Dermis microvascular lymphatic vessel endothelial cell (primary cell): ENCODE measurements at regions not wholly inside any gene's neighbourhood (a gene's known extent, or its start where the extent isn't known, plus 50 kb on each side); places are given as distances from the start of the nearest gene placed in this dataset.

ENCODE experiments used
- DNase-seq, 2 donors: peaks; one replicate each; pipeline versions ENCODE4 v3.0.0 to v3.0.0-alpha.2; 2010; ENCODE audit warnings: low read depth in 2 of 2

DNA sequence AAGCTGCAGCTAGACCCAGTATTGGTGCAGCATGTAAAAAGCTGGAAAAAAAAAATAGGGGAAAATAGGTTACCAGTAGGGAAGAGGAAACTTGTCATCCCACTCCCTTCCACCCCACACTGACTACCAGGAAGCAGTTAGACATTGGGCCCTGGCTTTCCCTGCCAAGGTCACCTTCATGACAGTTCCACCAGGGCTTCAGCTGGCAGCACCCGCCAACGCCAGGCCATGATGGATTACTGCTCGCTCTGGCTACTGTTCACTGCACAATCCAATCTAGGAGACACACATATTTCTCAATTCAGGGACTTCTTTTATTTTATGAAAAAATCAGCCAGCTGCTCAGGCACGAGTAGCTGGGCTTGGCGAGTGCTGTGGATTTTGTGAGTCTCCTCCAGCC is 127.7 kb downstream of the DMRTA2 start:
- no peak for DNase-seq

DNA sequence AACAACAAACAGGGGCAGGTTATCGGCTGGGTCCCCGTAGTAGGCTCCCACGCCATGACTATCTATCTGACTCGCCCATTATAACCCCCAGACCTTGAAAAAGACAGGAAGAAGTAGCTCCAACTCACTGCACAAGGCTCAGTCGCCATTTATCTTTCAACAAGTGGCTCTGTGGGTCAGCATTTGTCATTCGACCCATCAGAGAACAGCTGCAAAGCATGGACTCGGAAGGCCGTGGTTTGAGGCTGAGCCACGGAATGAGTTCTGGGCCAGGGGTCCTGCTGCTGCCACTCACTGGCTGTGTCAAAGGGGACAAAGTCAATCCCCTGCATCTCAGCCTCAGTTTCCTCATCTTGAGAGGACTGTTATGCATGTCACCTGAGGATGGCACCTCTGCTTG is 131.0 kb downstream of the DMRTA2 start:
- DNase-seq, result no peak

DNA sequence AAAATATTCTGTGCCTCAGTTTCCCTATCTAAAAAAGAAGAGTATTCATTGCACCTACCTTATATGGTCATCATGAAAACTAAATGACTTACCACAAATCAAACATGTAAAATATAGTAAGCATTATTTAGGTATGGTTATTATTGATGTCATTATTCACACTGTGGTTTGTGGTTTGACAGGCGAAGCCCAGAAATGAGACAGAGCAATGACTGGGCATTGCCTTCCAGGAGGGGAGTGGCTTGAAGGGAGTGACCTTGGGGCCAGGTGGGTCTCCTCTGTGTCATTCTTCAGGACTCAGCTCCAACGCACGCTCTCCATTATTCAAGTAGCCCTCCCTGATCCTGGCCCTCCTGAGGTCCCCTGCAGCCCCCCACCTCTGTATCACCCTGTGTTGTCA is 133.7 kb downstream of the DMRTA2 start:
- DNase-seq, result no peak

DNA sequence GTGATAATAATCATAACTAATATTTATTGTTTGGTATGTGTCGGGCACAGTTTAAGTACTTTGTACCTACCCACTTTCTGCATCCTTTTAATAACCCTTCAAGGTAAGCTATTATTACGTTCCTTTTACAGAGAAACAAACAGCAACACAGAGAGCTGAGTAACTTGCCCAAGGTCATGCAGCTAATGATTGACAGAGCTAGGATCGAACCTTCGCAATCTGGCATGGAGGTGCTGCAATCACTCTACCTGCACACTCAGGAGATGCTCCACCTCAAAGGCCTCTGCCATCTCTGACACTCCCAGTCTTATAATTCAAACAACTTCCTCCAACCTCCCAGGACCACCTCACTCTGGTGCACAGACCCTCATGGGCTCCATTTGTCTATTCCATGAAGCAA is 137.2 kb downstream of the DMRTA2 start:
- DNase-seq, result no peak

DNA sequence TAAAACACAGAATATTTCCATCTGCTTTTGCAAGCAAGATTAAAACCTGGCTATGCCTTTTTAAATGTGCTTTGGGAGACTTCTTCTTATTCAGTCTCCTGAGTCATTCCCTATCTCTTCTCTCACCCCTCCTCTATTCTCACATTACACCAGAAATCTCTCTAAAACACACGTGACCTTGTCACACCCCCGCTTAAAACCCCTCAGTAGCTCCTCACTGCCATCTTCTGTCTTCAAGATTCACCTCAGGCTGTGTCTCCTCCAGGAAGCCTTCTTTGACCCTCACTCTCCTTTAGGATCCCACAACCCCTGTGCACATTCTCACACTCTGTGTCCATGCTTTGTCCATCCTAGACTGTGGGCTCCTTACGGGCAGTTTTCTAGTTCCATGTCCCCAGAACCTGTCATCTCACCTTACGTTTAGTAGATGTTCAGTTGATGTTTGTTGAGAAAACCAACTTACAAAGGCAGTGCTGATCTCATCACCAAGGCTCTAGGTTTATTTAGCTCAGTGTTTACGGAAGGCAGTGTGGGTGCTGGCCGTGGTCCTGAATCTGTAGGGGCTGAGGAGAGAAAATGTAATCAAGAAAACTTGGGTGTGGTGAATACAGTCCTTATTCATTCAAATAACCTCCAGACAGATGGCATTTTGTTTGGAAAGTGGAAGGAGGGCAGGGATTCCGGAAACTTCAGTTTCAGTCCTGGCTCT is 143.5 kb downstream of the DMRTA2 start:
- peak in 1 of 2 donors; percentile 7 for DNase-seq

DNA sequence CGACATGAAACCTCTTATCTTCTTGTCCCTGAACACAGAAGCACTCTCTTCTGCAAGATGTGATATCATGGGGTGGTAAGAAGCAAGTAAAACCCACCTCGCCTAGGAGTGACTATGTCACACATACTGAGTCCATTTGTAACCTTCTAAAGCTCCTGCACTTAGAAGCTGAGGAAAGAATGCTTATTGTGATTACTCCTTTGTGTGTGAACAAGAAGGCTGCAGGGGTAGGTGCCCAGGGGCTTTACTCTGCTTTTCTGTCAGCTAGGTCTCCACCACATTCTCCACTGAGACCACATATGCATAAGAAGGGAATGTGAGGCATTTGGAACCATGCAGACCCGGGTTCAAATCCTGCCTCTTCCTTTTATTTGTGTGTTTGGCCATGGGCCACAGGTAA is 144.3 kb downstream of the DMRTA2 start:
- no peak for DNase-seq

DNA sequence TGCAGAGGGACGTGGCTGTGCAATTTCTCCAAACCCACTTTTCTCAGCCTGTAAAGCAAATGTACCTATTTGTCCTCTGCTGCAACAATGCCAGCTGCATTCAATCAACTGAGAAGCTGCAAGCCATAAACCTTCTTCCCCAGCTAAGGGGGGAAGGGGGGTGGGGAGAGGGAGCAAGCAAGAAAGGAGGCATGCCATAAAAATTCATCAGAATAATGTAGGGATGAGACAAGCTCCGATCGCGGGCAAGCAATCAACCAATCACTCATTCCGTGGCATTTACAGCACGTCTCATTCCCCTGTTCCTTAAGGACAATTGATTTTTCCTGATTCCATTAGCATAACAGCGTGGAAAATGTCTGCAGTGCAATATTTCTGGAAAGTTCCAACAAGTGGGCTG is 144.8 kb downstream of the DMRTA2 start:
- no peak for DNase-seq

DNA sequence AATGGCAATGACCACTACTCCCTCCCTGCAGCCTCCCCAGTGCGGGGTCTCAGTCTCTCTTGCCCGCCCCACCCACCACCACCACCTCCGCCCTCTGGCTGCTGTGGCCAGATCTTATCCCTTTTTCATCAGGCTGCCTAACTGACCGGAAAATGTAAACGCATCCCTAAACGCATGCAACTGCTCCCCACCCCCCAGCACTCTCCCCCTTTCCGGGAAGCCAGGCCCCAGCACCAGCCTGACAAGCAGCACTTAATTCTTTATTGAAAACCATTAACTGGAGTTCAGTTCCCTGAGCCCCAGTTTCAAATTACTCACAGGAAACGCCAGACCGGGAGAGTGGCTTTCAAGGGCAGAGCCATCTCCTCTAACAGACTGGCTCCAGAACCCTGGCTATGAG is 147.7 kb downstream of the DMRTA2 start:
- no peak for DNase-seq

DNA sequence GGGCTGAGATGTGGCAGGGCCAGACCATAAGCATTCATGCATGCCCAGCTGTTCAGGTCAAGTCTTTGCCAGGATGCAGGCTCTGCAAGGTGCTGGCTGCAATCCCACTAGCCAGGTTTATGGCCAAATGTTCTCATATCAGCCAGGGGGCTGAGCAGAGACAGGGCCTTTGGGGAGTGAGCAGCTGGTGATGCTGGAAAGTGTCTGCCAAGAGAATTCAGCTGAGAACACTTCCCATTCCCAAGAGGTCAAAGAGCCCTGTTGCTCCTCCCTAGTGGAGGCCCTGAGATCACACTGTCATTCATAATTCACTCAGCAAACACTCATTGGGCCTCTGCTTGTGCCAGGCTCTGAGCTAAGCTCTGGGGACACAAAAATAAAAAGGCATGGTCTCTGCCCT is 150.3 kb downstream of the DMRTA2 start:
- no peak for DNase-seq

DNA sequence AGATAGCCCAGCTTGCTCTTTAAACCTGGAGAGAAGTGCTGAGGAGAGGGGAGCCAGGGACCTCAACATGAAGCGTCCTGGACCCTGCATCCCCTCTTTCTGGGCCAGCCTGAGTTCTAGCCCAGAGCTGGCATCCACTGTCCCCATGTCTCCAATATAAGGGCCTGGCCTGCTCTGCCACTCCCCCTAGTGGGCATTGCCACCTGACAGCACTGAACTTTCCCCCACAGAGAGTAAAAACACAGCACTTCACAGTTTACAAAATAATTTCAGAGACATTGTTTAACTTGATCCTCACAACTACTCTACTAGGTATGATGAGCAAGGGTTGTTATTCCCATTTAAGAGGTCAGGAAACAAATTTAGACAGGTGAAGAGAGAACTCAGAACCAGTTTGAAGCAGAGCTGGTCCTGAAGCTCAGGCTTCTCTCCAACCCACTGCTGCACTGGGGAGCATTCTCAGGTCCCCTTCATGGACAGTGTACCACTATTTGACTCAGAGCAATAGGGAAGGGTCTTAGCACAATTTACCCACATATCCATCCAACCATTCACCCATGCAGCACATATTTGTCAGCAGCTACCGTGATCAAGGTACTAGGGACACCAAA is 151.2 kb downstream of the DMRTA2 start:
- peak in 1 of 2 donors; percentile 16 for DNase-seq

DNA sequence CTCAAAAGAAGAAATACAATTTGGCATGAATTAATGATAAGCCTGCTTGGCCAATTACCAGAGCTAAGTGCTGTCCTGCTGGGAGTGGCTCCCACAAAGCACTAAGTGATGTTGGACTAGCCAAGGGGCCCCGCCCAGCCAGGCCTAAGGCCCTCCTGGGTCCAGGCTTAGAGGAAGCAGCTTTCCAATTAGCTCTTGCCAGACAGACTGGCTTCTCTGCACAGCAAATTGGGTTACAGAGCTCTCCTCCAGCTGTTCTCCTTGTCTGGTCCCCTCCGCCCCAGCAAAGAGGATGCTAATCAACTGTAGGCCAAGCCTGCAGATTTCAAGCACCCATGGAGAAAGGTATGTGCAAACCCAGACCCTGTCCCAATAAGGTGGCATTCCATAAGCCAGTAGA is 151.9 kb downstream of the DMRTA2 start:
- DNase-seq, result no peak

DNA sequence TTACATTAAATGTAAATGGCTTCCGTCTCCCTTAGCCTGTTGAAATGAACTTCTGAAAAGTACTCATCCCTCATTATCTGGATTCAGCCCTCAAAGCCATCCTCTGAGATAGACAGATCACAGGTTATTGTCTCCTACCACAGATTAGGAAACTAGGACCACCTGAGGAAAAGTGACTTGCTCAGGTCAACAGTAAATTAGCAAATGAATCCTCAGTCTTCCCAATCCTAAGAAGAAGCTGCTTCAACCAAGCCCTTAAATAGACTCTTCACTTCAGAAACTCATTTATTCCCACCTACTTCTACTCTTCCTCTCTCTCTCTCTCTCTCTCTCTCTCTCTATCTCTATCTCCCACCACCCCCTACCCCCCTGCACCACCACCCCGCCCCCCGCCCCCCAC is 152.3 kb downstream of the DMRTA2 start:
- DNase-seq, result no peak

DNA sequence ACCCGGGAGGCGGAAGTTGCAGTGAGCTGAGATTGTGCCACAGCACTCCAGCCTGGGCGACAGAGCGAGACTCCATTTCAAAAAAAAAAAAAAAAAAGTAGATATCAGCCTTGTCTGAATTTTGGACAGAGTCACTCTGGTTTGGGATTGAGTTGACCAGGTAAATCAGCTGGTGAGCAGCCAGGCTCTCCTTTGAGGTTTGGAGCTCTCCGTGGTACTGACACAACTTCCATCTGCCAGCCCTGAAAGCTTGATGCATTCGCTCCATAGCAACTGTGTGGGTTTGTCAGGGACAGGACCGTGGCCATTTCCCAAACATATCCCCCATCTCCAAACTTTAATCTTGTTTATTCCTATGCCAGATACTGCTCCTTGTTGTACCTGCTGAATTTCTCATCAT is 155.2 kb downstream of the DMRTA2 start:
- peak in 1 of 2 donors; percentile 9 for DNase-seq

DNA sequence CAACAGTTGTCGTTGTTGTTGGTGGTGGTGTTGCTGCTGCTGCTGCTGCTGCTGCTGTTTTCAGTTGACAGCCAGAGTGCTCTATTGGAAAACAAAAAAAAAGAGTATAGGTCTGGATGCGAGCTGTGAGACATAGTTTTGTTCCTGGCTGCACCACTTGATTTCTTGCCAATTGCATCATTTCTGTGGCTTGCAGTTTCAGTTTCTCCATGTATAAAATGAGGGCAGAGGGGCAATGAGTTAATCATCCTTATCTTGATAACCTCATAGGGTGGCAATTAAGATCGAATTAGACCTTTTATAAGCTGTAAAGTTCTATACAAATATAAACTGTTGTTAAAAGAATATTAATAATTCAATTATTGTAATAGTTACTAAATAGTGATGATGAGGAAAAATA is 156.7 kb downstream of the DMRTA2 start:
- no peak for DNase-seq

DNA sequence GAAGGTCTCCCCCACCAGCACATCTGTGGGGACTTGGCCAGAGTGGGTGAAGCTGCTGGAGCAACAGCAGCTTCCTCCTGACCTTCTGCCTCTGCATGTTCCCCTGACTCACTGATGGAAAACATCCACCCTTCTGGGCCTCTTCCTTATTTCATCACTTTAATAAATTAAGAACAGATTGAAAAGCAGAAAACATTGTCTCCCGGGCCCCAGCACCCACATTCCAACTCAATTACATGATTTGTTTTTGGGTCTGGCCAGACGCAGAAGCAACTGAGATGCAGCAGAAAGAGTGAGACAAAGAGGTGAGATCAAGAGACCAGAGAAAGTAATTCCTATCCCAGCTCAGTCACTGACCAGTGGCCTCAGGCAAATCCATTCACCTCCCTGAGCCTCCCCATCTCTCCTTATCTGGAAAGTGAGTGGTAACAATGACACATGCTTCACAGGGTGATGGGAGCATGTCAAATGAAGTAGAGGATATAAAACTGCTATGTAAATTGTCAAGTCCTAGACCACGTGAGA is 157.1 kb downstream of the ELAVL4 start:
- DNase-seq, result no peak

DNA sequence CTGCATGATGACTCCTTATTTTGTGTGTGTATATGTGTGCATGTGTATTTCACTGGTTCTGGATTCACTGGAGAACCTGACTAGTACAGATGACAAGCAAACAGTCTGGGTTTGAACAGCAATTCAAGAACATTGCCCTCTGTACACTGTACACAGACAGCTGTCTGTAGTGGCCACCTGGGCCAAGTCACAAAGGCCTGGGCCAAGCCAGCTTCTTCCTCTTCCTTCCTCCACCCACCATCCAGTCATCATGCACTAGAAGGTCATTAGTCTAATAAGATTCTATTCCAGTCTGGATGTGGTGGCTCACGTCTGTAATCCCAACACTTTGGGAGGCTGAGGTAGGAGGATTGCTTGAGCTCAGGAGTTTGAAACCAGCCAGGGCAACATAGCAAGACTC is 155.9 kb downstream of the ELAVL4 start:
- no peak for DNase-seq

DNA sequence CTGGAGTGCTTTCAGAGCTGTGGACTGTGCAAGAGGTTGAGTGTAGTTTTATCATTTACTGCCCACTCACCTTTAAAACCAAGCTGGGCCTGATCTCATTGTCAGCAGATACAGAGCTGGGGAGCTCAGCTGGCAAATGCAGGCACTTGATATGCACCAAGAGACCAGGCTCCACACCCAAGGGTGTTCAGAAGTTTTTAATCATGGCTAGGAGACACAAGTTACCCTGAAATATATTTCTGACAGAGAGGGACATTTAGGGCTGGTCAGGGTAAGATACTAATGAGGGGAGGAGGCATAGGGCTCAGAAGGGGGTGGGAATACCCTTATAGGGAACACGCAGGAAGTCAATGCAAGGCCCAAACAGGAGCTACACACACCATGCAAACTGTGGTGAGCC is 153.7 kb downstream of the ELAVL4 start:
- DNase-seq, result no peak

DNA sequence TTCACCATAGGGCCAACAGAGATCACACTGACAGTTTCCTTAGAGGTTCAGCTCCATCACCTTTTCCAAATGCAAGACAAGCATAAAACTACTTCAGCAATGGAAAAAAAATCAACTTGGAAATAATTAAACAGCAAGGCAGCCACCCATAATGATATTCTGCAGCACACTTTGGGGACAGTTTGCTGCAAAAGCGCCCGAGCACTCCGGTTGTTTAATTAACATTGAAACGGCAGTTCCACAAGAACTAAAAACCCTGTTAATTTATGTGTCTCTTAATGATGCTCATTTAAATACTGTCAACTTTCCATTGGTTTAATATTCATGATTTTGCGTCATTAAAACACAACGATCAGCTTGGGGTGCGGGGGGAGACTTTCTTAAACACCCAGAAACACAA is 153.2 kb downstream of the ELAVL4 start:
- DNase-seq, result no peak

DNA sequence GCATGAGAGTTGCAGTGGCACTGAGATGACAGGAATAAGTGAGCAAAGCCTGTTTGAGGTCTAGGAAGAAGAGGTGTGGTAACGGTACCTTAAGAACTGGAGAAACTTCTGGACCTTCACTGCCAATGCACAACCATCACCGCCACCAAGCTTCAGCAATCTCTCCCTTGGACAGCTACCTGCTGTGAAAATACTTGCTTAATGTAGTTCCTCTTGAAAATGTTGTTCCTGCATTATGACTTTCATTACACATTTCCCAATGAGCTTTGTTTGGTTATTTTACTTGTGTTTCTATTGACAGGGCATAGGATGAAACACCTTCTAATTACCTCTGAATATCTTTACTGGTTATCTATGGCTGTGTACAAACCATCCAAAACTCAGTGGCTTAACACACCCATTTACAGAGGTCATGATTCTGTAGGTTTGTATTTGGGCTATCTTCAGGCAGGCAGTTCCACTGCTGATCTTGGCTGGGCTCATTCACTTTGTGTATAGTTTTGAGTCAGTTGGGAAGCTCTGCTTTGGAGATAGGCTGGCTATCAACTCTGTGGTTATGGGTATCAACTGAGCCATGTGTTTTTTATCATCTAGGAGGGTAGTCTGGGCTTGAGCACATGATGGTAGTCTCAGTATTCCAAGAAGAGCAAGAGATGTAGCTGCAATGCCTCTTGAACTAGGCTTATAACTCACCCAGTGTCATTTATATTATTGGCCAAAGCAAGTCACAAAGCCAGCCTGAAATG is 149.4 kb downstream of the ELAVL4 start:
- no peak for DNase-seq

DNA sequence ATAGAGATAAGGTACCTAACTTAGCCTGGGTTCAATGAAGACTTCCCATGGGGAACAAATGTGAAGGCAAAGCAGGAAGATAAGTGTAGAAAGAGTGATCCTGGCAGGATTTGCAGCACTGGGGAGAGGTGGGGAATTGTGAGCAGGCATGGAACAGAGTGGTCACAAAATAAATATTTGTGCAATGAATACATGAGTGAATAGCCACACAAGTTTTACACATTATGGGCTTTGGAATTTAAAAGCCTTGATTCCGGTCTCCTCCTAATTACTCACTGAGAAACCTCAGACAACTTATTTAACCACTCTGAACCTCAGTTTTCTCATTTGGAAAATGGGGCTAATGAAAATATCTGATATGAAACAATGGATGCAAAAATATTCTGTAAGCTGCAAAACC is 148.3 kb downstream of the ELAVL4 start:
- DNase-seq, result no peak
